Calu3 (cell line): ENCODE measurements at regions not wholly inside any gene's neighbourhood (a gene's known extent, or its start where the extent isn't known, plus 50 kb on each side); places are given as distances from the start of the nearest gene placed in this dataset.

Source experiments
- BruUV-seq: library from RNA; stranded (reverse); fragments of 400-500 nt; replicated peaks from 2 replicates; lab custom pipeline; 2021; lab: Mats Ljungman, UMichigan
- CTCF ChIA-PET: fragments of 300-600 bp; sonication (Branson Sonifier 250); formaldehyde crosslinking; loops from one replicate; lab custom pipeline; 2022; ENCODE audit warnings: antibody characterized with exemption; lab: Charles Lee
- DNase-seq: peaks from one replicate; pipeline ENCODE4 v3.0.0; 2022
- H3K27ac Mint-ChIP-seq: one replicate; pipeline ENCODE4 v1.8.0; 2022; ENCODE audit warnings: mixed read lengths; ENCODE audit not compliant: unreplicated experiment
- H3K27me3 Mint-ChIP-seq: one replicate; pipeline ENCODE4 v1.8.0; 2022; ENCODE audit warnings: mixed read lengths; ENCODE audit not compliant: unreplicated experiment
- H3K36me3 Mint-ChIP-seq: one replicate; pipeline ENCODE4 v1.8.0; 2022; ENCODE audit warnings: mild to moderate bottlenecking, moderate library complexity, mixed read lengths; ENCODE audit not compliant: insufficient read depth, unreplicated experiment
- H3K4me1 Mint-ChIP-seq: one replicate; pipeline ENCODE4 v1.8.0; 2022; ENCODE audit warnings: mild to moderate bottlenecking, low read depth, mixed read lengths; ENCODE audit not compliant: unreplicated experiment
- H3K4me3 Mint-ChIP-seq: one replicate; pipeline ENCODE4 v1.8.0; 2022; ENCODE audit warnings: mild to moderate bottlenecking, low read depth, moderate library complexity, mixed read lengths; ENCODE audit not compliant: unreplicated experiment
- H3K9me3 Mint-ChIP-seq: one replicate; pipeline ENCODE4 v1.8.0; 2022; ENCODE audit warnings: low read depth, mixed read lengths; ENCODE audit not compliant: unreplicated experiment
- intact Hi-C: fragments of 100-400 bp; cut with micrococcal nuclease; formaldehyde crosslinking; loops from one replicate; pipeline ENCODE4 v1.10.0; 2022; ENCODE audit not compliant: unreplicated experiment
- TF ChIP-seq, protein P1 (sequence below): fragments of 200-600 bp; IDR thresholded peaks from one replicate; pipeline ENCODE4 v1.8.0; 2022; ENCODE audit warnings: antibody characterized with exemption; ENCODE audit not compliant: unreplicated experiment

DNA sequence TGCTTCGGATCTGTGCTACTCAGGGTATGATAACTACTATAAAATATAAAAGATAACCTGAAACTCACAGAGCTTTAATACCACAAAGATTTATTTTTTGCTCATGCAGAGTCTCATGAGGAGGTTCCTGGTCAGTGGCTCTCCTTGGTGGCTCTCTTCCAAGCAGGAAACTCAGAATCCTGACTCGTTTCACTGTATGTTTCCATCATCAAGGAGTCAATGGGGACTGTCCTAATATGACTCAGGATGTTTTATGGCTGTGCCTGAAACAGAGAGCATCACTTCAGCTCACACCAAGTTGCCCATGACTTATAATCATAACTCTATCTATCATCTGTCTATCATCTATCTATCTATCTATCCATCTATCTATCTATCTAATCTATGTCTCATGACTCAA is 620.8 kb upstream of the NR3C2 start:
- intact Hi-C loops: no loop called here
- no peak for DNase-seq
- Mint-ChIP-seq H3K27ac (no peak overlapping the region), H3K27me3 (no peaks in the 10 kb centered on the region), H3K4me1 (no peaks in the 10 kb centered on the region), H3K9me3 (no peaks in the 10 kb centered on the region), H3K36me3 (no peaks in the 10 kb centered on the region), H3K4me3 (no peak overlapping the region)
- BruUV-seq: no TSS peak
- CTCF ChIA-PET: no interaction called here
- TF ChIP-seq, protein P1, sequence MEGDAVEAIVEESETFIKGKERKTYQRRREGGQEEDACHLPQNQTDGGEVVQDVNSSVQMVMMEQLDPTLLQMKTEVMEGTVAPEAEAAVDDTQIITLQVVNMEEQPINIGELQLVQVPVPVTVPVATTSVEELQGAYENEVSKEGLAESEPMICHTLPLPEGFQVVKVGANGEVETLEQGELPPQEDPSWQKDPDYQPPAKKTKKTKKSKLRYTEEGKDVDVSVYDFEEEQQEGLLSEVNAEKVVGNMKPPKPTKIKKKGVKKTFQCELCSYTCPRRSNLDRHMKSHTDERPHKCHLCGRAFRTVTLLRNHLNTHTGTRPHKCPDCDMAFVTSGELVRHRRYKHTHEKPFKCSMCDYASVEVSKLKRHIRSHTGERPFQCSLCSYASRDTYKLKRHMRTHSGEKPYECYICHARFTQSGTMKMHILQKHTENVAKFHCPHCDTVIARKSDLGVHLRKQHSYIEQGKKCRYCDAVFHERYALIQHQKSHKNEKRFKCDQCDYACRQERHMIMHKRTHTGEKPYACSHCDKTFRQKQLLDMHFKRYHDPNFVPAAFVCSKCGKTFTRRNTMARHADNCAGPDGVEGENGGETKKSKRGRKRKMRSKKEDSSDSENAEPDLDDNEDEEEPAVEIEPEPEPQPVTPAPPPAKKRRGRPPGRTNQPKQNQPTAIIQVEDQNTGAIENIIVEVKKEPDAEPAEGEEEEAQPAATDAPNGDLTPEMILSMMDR: no peak

DNA sequence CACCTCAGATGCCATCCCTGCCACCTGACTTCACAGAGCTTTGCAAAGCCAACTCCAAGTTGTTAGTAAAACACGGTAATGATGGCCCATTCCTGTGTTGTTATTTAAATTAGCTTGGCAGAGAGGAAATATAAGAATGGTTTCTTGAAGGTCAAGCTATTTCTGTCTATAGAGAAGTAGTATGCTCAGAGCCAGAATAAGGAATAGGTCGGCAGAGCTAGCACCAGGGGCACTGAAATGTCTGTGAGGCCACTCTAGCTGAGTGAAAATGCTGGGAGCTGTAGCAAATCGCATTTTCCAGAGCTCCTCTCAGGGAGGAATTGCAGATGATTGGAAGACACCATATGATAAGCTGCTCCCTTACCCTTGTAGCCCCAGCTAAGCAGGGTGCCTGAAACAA is 615.4 kb upstream of the NR3C2 start:
- BruUV-seq: no TSS peak
- TF ChIP-seq, protein P1: no peak
- H3K27ac Mint-ChIP-seq: no peak overlapping the region
- intact Hi-C loops: no loop called here
- no peak for DNase-seq
- H3K36me3 Mint-ChIP-seq: no peaks in the 10 kb centered on the region
- CTCF ChIA-PET: no interaction called here
- H3K4me1 Mint-ChIP-seq: peaks cover 8% of the 10 kb centered on the region
- H3K4me3 Mint-ChIP-seq: no peak overlapping the region
- H3K9me3 Mint-ChIP-seq: no peaks in the 10 kb centered on the region
- H3K27me3 Mint-ChIP-seq: no peaks in the 10 kb centered on the region

DNA sequence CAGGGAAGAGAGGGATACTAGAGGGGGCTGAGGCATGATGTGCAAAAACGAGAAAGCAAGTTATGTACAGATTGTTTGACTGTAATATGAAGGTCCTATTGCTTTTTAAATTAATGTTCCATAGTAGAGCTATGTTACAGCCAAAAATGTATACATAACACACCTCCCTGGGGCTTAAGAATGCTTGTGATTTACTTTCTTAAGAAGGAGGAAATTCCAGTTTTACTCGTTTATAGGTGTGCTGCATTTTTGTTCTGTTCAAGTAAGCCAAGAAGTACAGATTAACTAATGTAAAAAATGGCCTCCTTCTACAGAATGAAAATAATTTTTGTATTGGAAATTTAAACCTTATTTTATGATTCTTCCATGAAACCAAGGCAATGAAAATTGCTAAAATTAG is 614.4 kb upstream of the NR3C2 start:
- TF ChIP-seq, protein P1: no peak
- BruUV-seq: no TSS peak
- no peak for DNase-seq
- intact Hi-C loops: no loop called here
- H3K27ac Mint-ChIP-seq: no peak overlapping the region
- H3K4me3 Mint-ChIP-seq: no peak overlapping the region
- H3K27me3 Mint-ChIP-seq: no peaks in the 10 kb centered on the region
- no peaks in the 10 kb centered on the region for H3K36me3 Mint-ChIP-seq
- H3K9me3 Mint-ChIP-seq: no peaks in the 10 kb centered on the region
- H3K4me1 Mint-ChIP-seq: peaks cover 8% of the 10 kb centered on the region
- CTCF ChIA-PET: no interaction called here

DNA sequence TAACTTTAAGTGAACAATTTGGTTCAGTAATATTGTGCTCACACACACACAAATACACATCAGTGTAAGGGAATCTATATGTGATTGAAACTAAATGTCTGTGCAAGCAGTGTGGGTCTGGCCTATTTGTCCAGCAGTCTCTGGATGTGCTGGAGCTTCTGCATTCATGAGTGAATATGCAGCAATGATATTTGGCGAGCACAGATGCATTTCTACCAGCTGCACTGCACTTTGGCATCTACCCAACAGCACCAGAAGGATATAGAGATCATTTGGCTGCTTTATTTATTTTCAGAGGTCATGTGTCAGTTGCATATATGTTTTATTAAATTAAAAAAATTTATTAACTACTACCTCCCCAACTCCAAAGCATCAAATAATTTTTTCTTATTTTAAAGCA is 613.4 kb upstream of the NR3C2 start:
- peaks cover 8% of the 10 kb centered on the region for H3K4me1 Mint-ChIP-seq
- no peak for DNase-seq
- H3K27ac Mint-ChIP-seq: no peak overlapping the region
- no peaks in the 10 kb centered on the region for H3K36me3 Mint-ChIP-seq
- TF ChIP-seq, protein P1: no peak
- CTCF ChIA-PET: no interaction called here
- H3K27me3 Mint-ChIP-seq: no peaks in the 10 kb centered on the region
- intact Hi-C loops: no loop called here
- H3K4me3 Mint-ChIP-seq: no peak overlapping the region
- BruUV-seq: no TSS peak
- H3K9me3 Mint-ChIP-seq: no peaks in the 10 kb centered on the region

DNA sequence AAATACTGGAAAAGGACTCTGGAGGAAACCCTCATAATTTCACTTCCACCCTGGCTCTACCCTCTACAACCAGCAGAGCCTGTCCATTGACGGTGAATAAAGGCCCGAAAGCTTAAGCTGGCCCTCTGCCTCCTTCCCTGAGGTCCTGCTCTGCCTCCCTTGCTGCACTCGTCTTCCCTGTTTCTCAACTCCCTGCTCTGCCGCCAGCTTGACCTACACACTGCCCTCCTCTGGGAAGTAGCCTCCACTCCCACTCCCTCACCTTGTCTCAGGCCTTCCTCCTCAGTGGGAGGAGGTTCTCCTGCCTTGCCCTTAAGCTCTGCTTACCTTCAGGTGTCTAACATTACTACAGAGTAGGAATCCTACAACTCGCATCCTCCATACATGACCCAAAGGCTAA is 608.6 kb upstream of the NR3C2 start:
- TF ChIP-seq, protein P1: no peak
- no peaks in the 10 kb centered on the region for H3K27me3 Mint-ChIP-seq
- BruUV-seq: no TSS peak
- H3K4me3 Mint-ChIP-seq: no peak overlapping the region
- H3K27ac Mint-ChIP-seq: no peak overlapping the region
- H3K9me3 Mint-ChIP-seq: peaks cover 4% of the 10 kb centered on the region
- no peak for DNase-seq
- CTCF ChIA-PET: no interaction called here
- intact Hi-C loops: no loop called here
- no peaks in the 10 kb centered on the region for H3K4me1 Mint-ChIP-seq
- no peaks in the 10 kb centered on the region for H3K36me3 Mint-ChIP-seq
